Astrocyte (in vitro differentiated cells and primary cell): ENCODE measurements at regions not wholly inside any gene's neighbourhood (a gene's known extent, or its start where the extent isn't known, plus 50 kb on each side); places are given as distances from the start of the nearest gene placed in this dataset.

ENCODE experiments used
- DNase-seq: peaks from one replicate; pipeline ENCODE4 v3.0.0-alpha.2; 2010; ENCODE audit warnings: low read depth
- FAIRE-seq: peaks from 2 replicates; lab custom pipeline; 2011; peaks lifted over from hg19 to GRCh38; lab: Jason Lieb, UNC
- H2AFZ ChIP-seq: 2 replicates; pipeline ENCODE4 v1.6.0; 2012; ENCODE audit warnings: low read depth, low read length, inconsistent platforms
- H3K27ac ChIP-seq: 2 replicates; pipeline ENCODE4 v1.5.1; 2011; ENCODE audit warnings: low read depth, low read length, inconsistent platforms
- H3K27me3 ChIP-seq: 2 replicates; pipeline ENCODE4 v1.6.0; 2011; ENCODE audit warnings: low read length, inconsistent platforms; ENCODE audit not compliant: insufficient read depth
- H3K36me3 ChIP-seq: 2 replicates; pipeline ENCODE4 v1.5.1; 2011; ENCODE audit warnings: low read length, inconsistent platforms; ENCODE audit not compliant: insufficient read depth
- H3K4me1 ChIP-seq: 2 replicates; pipeline ENCODE4 v1.5.1; 2011; ENCODE audit warnings: low read length, inconsistent platforms; ENCODE audit not compliant: insufficient read depth
- H3K4me2 ChIP-seq: 2 replicates; pipeline ENCODE4 v1.6.0; 2012; ENCODE audit warnings: low read length, inconsistent platforms
- H3K4me3 ChIP-seq: 2 replicates; pipeline ENCODE4 v1.5.1; 2011; ENCODE audit warnings: low read depth, mild to moderate bottlenecking, low read length, inconsistent platforms; ENCODE audit not compliant: insufficient read depth
- H3K79me2 ChIP-seq: 2 replicates; pipeline ENCODE4 v1.6.0; 2012; ENCODE audit warnings: mild to moderate bottlenecking, low read length, inconsistent platforms; ENCODE audit not compliant: insufficient read depth
- H3K9ac ChIP-seq: 2 replicates; pipeline ENCODE4 v1.6.0; 2012; ENCODE audit warnings: mild to moderate bottlenecking, low read length, inconsistent platforms
- H3K9me3 ChIP-seq: 2 replicates; pipeline ENCODE4 v1.5.1; 2012; ENCODE audit warnings: low read depth, mild to moderate bottlenecking, low read length, inconsistent platforms; ENCODE audit not compliant: insufficient read depth
- H4K20me1 ChIP-seq: 2 replicates; pipeline ENCODE4 v1.6.0; 2012; ENCODE audit warnings: low read length, inconsistent platforms; ENCODE audit not compliant: insufficient read depth
- H3K27ac Mint-ChIP-seq: one replicate; pipeline ENCODE4 v1.8.0; 2021; ENCODE audit warnings: mild to moderate bottlenecking, mixed read lengths; ENCODE audit not compliant: unreplicated experiment
- H3K27me3 Mint-ChIP-seq: one replicate; pipeline ENCODE4 v1.8.0; 2021; ENCODE audit warnings: low read depth, mixed read lengths; ENCODE audit not compliant: unreplicated experiment
- H3K36me3 Mint-ChIP-seq: one replicate; pipeline ENCODE4 v1.8.0; 2021; ENCODE audit warnings: low read depth, mixed read lengths; ENCODE audit not compliant: unreplicated experiment
- H3K4me1 Mint-ChIP-seq: one replicate; pipeline ENCODE4 v1.8.0; 2021; ENCODE audit warnings: low read depth, mixed read lengths; ENCODE audit not compliant: unreplicated experiment
- H3K4me3 Mint-ChIP-seq: one replicate; pipeline ENCODE4 v1.8.0; 2021; ENCODE audit warnings: mild to moderate bottlenecking, moderate library complexity, mixed read lengths; ENCODE audit not compliant: unreplicated experiment
- H3K9me3 Mint-ChIP-seq: one replicate; pipeline ENCODE4 v1.8.0; 2021; ENCODE audit warnings: mild to moderate bottlenecking, mixed read lengths; ENCODE audit not compliant: unreplicated experiment
- EZH2 ChIP-seq: IDR thresholded peaks from 2 replicates; pipeline ENCODE4 v1.6.1; 2012; ENCODE audit warnings: mild to moderate bottlenecking, low read length, inconsistent platforms; ENCODE audit not compliant: insufficient read depth
- TF ChIP-seq, protein P1 (sequence below): IDR thresholded peaks from 2 replicates; pipeline ENCODE4 v1.5.1; 2011; ENCODE audit warnings: low read depth, mild to moderate bottlenecking, inconsistent platforms, low read length, moderate library complexity; ENCODE audit not compliant: insufficient read depth

GRCh38 chr2:238502088-238502810 lies 75.5 kb downstream of the ASB1 start:
- Histone ChIP-seq H4K20me1 (no peaks in the 10 kb centered on the region), H3K9me3 (peaks cover 4% of the 10 kb centered on the region), H3K4me2 (no peak overlapping the region), H3K4me1 (peaks cover 22% of the 10 kb centered on the region), H2AFZ (no peak overlapping the region), H3K27ac (no peak overlapping the region), H3K36me3 (no peaks in the 10 kb centered on the region), H3K9ac (no peak overlapping the region), H3K79me2 (no peaks in the 10 kb centered on the region), H3K27me3 (no peaks in the 10 kb centered on the region), H3K4me3 (no peak overlapping the region)
- Mint-ChIP-seq H3K27ac (no peak overlapping the region), H3K4me1 (no peaks in the 10 kb centered on the region), H3K9me3 (peaks cover 7% of the 10 kb centered on the region), H3K36me3 (no peaks in the 10 kb centered on the region), H3K27me3 (peaks cover 13% of the 10 kb centered on the region), H3K4me3 (no peak overlapping the region)
- FAIRE-seq = no peak
- no peak for TF ChIP-seq EZH2
- TF ChIP-seq, protein P1, sequence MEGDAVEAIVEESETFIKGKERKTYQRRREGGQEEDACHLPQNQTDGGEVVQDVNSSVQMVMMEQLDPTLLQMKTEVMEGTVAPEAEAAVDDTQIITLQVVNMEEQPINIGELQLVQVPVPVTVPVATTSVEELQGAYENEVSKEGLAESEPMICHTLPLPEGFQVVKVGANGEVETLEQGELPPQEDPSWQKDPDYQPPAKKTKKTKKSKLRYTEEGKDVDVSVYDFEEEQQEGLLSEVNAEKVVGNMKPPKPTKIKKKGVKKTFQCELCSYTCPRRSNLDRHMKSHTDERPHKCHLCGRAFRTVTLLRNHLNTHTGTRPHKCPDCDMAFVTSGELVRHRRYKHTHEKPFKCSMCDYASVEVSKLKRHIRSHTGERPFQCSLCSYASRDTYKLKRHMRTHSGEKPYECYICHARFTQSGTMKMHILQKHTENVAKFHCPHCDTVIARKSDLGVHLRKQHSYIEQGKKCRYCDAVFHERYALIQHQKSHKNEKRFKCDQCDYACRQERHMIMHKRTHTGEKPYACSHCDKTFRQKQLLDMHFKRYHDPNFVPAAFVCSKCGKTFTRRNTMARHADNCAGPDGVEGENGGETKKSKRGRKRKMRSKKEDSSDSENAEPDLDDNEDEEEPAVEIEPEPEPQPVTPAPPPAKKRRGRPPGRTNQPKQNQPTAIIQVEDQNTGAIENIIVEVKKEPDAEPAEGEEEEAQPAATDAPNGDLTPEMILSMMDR = no peak
- no peak for DNase-seq

GRCh38 chr2:238502956-238503791 lies 76.4 kb downstream of the ASB1 start:
- H3K27me3 ChIP-seq = no peaks in the 10 kb centered on the region
- Mint-ChIP-seq H3K27ac (no peak overlapping the region), H3K4me3 (no peak overlapping the region), H3K4me1 (no peaks in the 10 kb centered on the region), H3K36me3 (no peaks in the 10 kb centered on the region), H3K27me3 (peaks cover 8% of the 10 kb centered on the region), H3K9me3 (peaks cover 7% of the 10 kb centered on the region)
- peaks cover 4% of the 10 kb centered on the region for H3K9me3 ChIP-seq
- no peak overlapping the region for H2AFZ ChIP-seq
- TF ChIP-seq EZH2 = no peak
- TF ChIP-seq, protein P1 = no peak
- no peak for DNase-seq
- H3K79me2 ChIP-seq = no peaks in the 10 kb centered on the region
- H3K4me1 ChIP-seq = peaks cover 22% of the 10 kb centered on the region
- H3K4me3 ChIP-seq = no peak overlapping the region
- no peaks in the 10 kb centered on the region for H4K20me1 ChIP-seq
- no peak overlapping the region for H3K9ac ChIP-seq
- no peak for FAIRE-seq
- H3K27ac ChIP-seq = no peak overlapping the region
- no peak overlapping the region for H3K4me2 ChIP-seq
- no peaks in the 10 kb centered on the region for H3K36me3 ChIP-seq
